Gastrocnemius medialis (tissue), 4 donors: ENCODE measurements at regions not wholly inside any gene's neighbourhood (a gene's known extent, or its start where the extent isn't known, plus 50 kb on each side); places are given as distances from the start of the nearest gene placed in this dataset.

Source experiments
- ATAC-seq, 2 donors: fragments of 150-250 bp; one replicate each; pipeline ENCODE4 v1.9.1; 2016
- DNase-seq, 2 donors: peaks; one replicate each; pipeline ENCODE4 v3.0.0-alpha.2; 2019
- H3K27ac ChIP-seq, 4 donors: fragments of 200-600 bp; sonication (generic); 1 replicate in 1 of 4; 2 replicates in 3 of 4; pipeline ENCODE4 v1.5.1; 2016 to 2018; ENCODE audit warnings: mild to moderate bottlenecking in 2 of 4, moderate library complexity in 1 of 4
- H3K27me3 ChIP-seq, 3 donors: fragments of 200-600 bp; sonication (generic) in 2 of 3; 1 replicate in 1 of 3; 2 replicates in 2 of 3; pipeline versions ENCODE4 v1.5.1 to v1.6.0; 2016 to 2019; ENCODE audit warnings: mild to moderate bottlenecking in 1 of 3, moderate library complexity in 1 of 3
- H3K36me3 ChIP-seq, 2 donors: fragments of 200-600 bp; sonication (generic) in 1 of 2; one replicate each; pipeline ENCODE4 v1.5.1; 2017 to 2018
- H3K4me1 ChIP-seq, 2 donors: fragments of 200-600 bp; sonication (generic) in 1 of 2; one replicate each; pipeline ENCODE4 v1.5.1; 2016 to 2017; ENCODE audit warnings: mild to moderate bottlenecking in 2 of 2
- H3K4me3 ChIP-seq, 4 donors: fragments of 200-600 bp; sonication (generic) in 3 of 4; 1 replicate in 1 of 4; 2 replicates in 3 of 4; pipeline ENCODE4 v1.5.1; 2016 to 2019; ENCODE audit warnings: mild to moderate bottlenecking in 2 of 4
- H3K9me3 ChIP-seq, 3 donors: fragments of 200-600 bp; sonication (generic) in 2 of 3; 1 replicate in 1 of 3; 2 replicates in 2 of 3; pipeline ENCODE4 v1.5.1; 2016 to 2019
- POLR2A ChIP-seq, 2 donors: fragments of 450-650 bp; IDR thresholded peaks; one replicate each; pipeline ENCODE4 v1.6.1; 2017; ENCODE audit warnings: antibody characterized with exemption in 2 of 2, mild to moderate bottlenecking in 2 of 2, moderate library complexity in 2 of 2
- in situ Hi-C, 4 donors: fragments of 200-750 bp; cut with MboI; loops; one replicate each; pipeline versions ENCODE4 v1.15.0 to v1.8.0; 2017; ENCODE audit warnings: low sequenced_read_pairs in 4 of 4
- intact Hi-C: fragments of 100-400 bp; cut with DNase I; formaldehyde crosslinking; loops from one replicate; pipeline ENCODE4 v1.15.1; 2023; ENCODE audit warnings: low total_unique reads
- TF ChIP-seq, protein P1 (sequence below), 5 experiments: fragments of 450-650 bp in 3 of 5; fragments of 200-600 bp in 2 of 5; sonication (generic) in 2 of 5; IDR thresholded peaks in 4 of 5; conservative IDR thresholded peaks in 1 of 5; 1 replicate in 4 of 5; 2 replicates in 1 of 5; pipeline ENCODE4 v1.5.1; 2016 to 2019; ENCODE audit warnings: antibody characterized with exemption in 5 of 5, mild to moderate bottlenecking in 3 of 5, moderate library complexity in 3 of 5

GRCh38 chr2:109695290-109695689 lies 81.1 kb downstream of the SOWAHC start:
- DNase-seq (no peak), ATAC-seq (no peak)
- in situ Hi-C loops, result no loop called here
- H3K4me1 ChIP-seq, result peaks cover 12 to 14% of the 10 kb centered on the region in 2 donors
- intact Hi-C loops, result no loop called here
- H3K27ac ChIP-seq, result no peak overlapping the region
- H3K27me3 ChIP-seq, result no peaks in the 10 kb centered on the region
- H3K9me3 ChIP-seq, result no peaks in the 10 kb centered on the region
- H3K36me3 ChIP-seq, result no peaks in the 10 kb centered on the region
- no peak overlapping the region for H3K4me3 ChIP-seq
- TF ChIP-seq POLR2A (IDR thresholded peaks at IDR 0.05), result no peak
- TF ChIP-seq, protein P1, sequence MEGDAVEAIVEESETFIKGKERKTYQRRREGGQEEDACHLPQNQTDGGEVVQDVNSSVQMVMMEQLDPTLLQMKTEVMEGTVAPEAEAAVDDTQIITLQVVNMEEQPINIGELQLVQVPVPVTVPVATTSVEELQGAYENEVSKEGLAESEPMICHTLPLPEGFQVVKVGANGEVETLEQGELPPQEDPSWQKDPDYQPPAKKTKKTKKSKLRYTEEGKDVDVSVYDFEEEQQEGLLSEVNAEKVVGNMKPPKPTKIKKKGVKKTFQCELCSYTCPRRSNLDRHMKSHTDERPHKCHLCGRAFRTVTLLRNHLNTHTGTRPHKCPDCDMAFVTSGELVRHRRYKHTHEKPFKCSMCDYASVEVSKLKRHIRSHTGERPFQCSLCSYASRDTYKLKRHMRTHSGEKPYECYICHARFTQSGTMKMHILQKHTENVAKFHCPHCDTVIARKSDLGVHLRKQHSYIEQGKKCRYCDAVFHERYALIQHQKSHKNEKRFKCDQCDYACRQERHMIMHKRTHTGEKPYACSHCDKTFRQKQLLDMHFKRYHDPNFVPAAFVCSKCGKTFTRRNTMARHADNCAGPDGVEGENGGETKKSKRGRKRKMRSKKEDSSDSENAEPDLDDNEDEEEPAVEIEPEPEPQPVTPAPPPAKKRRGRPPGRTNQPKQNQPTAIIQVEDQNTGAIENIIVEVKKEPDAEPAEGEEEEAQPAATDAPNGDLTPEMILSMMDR (IDR thresholded peaks at IDR 0.05 in 4 of 5, conservative IDR thresholded peaks at IDR 0.05 in 1 of 5), result no peak

GRCh38 chr2:109699646-109700045 lies 85.5 kb downstream of the SOWAHC start:
- Histone ChIP-seq H3K4me3 (no peak overlapping the region), H3K27ac (no peak overlapping the region), H3K36me3 (no peaks in the 10 kb centered on the region), H3K27me3 (no peaks in the 10 kb centered on the region), H3K9me3 (no peaks in the 10 kb centered on the region), H3K4me1 (no peaks in the 10 kb centered on the region)
- ATAC-seq (no peak), DNase-seq (no peak)
- intact Hi-C loops, result no loop called here
- in situ Hi-C loops, result no loop called here
- no peak for TF ChIP-seq POLR2A (IDR thresholded peaks at IDR 0.05)
- TF ChIP-seq, protein P1 (IDR thresholded peaks at IDR 0.05 in 4 of 5, conservative IDR thresholded peaks at IDR 0.05 in 1 of 5), result no peak

- in situ Hi-C loops, result no loop called here
Measured at GRCh38 chr2:109700680-109701274, 86.6 kb downstream of the SOWAHC start.

DNA sequence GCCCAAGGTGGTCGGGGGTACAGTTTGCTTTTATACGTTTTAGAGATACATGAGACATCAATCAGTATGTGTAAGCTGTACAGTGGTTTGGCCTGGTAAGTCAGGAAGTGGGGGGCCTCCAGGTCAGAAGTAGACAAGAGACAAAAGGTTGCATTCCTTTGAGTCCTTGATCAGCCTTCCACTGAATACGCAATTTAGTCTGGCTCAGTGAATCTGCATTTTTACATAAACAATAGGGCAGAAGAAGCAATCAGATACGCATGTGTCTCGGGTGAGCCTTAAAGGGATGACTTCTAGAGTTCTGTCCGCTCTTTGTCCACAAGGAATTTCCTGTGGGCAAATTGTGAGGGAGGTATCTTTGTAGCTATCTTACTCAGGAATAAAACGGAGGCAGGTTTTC lies 87.2 kb downstream of the SOWAHC start:
- in situ Hi-C loops, result no loop called here
- TF ChIP-seq, protein P1 (IDR thresholded peaks at IDR 0.05 in 4 of 5, conservative IDR thresholded peaks at IDR 0.05 in 1 of 5), result no peak
- no peak for TF ChIP-seq POLR2A (IDR thresholded peaks at IDR 0.05)
- Histone ChIP-seq H3K9me3 (no peaks in the 10 kb centered on the region), H3K27me3 (no peaks in the 10 kb centered on the region), H3K36me3 (no peaks in the 10 kb centered on the region), H3K4me1 (no peaks in the 10 kb centered on the region), H3K27ac (no peak overlapping the region), H3K4me3 (no peak overlapping the region)
- DNase-seq, result no peak
- no peak for ATAC-seq
- intact Hi-C loops, result no loop called here

More at GRCh38 chr2:109700680-109701274, 86.6 kb downstream of the SOWAHC start:
- no peaks in the 10 kb centered on the region for H3K9me3 ChIP-seq
- no peak overlapping the region for H3K27ac ChIP-seq
- no peak for ATAC-seq
- H3K36me3 ChIP-seq, result no peaks in the 10 kb centered on the region
- H3K4me3 ChIP-seq, result no peak overlapping the region
- intact Hi-C loops, result no loop called here
- H3K27me3 ChIP-seq, result no peaks in the 10 kb centered on the region
- no peak for DNase-seq
- H3K4me1 ChIP-seq, result no peaks in the 10 kb centered on the region
- TF ChIP-seq POLR2A (IDR thresholded peaks at IDR 0.05), result no peak
- TF ChIP-seq, protein P1 (IDR thresholded peaks at IDR 0.05 in 4 of 5, conservative IDR thresholded peaks at IDR 0.05 in 1 of 5), result no peak
